Left renal pelvis (tissue), 4 donors: ENCODE measurements at regions not wholly inside any gene's neighbourhood (a gene's known extent, or its start where the extent isn't known, plus 50 kb on each side); places are given as distances from the start of the nearest gene placed in this dataset.

Source experiments
- DNase-seq, 4 donors: peaks; one replicate each; pipeline ENCODE4 v3.0.0-alpha.2; 2013; ENCODE audit warnings: low read depth in 4 of 4, low spot score in 3 of 4

- no peak for DNase-seq
Measured at GRCh38 chr6:82573254-82573972, 209.8 kb downstream of the TPBG start.

GRCh38 chr6:82576284-82576683, 212.7 kb downstream of the TPBG start:
- DNase-seq = no peak

GRCh38 chr6:82584194-82584695, 220.6 kb downstream of the TPBG start:
- DNase-seq = peak in 2 of 4 donors; percentile 23 to 30

- no peak for DNase-seq
Measured at GRCh38 chr6:82584856-82585255, 221.2 kb downstream of the TPBG start.

GRCh38 chr6:82588020-82588419, 224.4 kb downstream of the TPBG start:
- DNase-seq = no peak

- DNase-seq = no peak
Measured at GRCh38 chr6:82588859-82589412, 225.3 kb downstream of the TPBG start.

GRCh38 chr6:82589509-82590206, 226.0 kb downstream of the TPBG start:
- DNase-seq = no peak

GRCh38 chr6:82597201-82597600, 233.6 kb downstream of the TPBG start:
- DNase-seq = no peak

- DNase-seq = no peak
Measured at GRCh38 chr6:82602776-82603175, 239.2 kb downstream of the TPBG start.

GRCh38 chr6:82603871-82604270, 240.3 kb downstream of the TPBG start:
- DNase-seq = no peak

- no peak for DNase-seq
Measured at GRCh38 chr6:82607998-82608725, 244.5 kb downstream of the TPBG start.

GRCh38 chr6:82608781-82609180, 245.2 kb downstream of the TPBG start:
- DNase-seq = no peak

GRCh38 chr6:82611751-82612150, 248.1 kb downstream of the TPBG start:
- DNase-seq = no peak

GRCh38 chr6:82612475-82613039, 248.9 kb downstream of the TPBG start:
- no peak for DNase-seq

- DNase-seq = no peak
Measured at GRCh38 chr6:82614518-82614917, 250.9 kb downstream of the TPBG start.

- no peak for DNase-seq
Measured at GRCh38 chr6:82616386-82617028, 252.9 kb downstream of the TPBG start.

- no peak for DNase-seq
Measured at GRCh38 chr6:82617648-82618047, 254.0 kb downstream of the TPBG start.

GRCh38 chr6:82619573-82619972, 256.0 kb downstream of the TPBG start:
- DNase-seq = no peak

GRCh38 chr6:82622461-82622860, 258.8 kb downstream of the TPBG start:
- no peak for DNase-seq

- DNase-seq = no peak
Measured at GRCh38 chr6:82624251-82624650, 260.6 kb downstream of the TPBG start.
